Thyroid gland (tissue), 4 donors: ENCODE measurements at regions not wholly inside any gene's neighbourhood (a gene's known extent, or its start where the extent isn't known, plus 50 kb on each side); places are given as distances from the start of the nearest gene placed in this dataset.

Experiments used
- CTCF ChIP-seq, 6 experiments: fragments of 200-600 bp in 3 of 6; fragments of 450-650 bp in 3 of 6; sonication (generic) in 3 of 6; IDR thresholded peaks; one replicate each; pipeline ENCODE4 v1.5.1; 2016 to 2019; ENCODE audit warnings: antibody characterized with exemption in 6 of 6, mild to moderate bottlenecking in 2 of 6, inconsistent platforms in 1 of 6, moderate library complexity in 1 of 6
- POLR2A ChIP-seq, 2 donors: fragments of 450-650 bp; IDR thresholded peaks; one replicate each; pipeline ENCODE4 v1.6.1; 2017; ENCODE audit warnings: antibody characterized with exemption in 2 of 2, mild to moderate bottlenecking in 2 of 2, moderate library complexity in 1 of 2

- TF ChIP-seq CTCF (IDR thresholded peaks at IDR 0.05) (no peak), POLR2A (IDR thresholded peaks at IDR 0.05) (no peak)
Observed at GRCh38 chr2:175834477-175834876, 167.6 kb downstream of the LNPK start.
